ENCODE measurements at regions not wholly inside any gene's neighbourhood (a gene's known extent, or its start where the extent isn't known, plus 50 kb on each side); places are given as distances from the start of the nearest gene placed in this dataset.
"Not testable (repeated sequence)": the region's sequence is repeated elsewhere in the genome, so short reads cannot be mapped to it uniquely, and the experiment has no call there.

GRCh38 chr5:112534067-112534583 is 115.0 kb upstream of the EPB41L4A start:
- no peak for DNase-seq

- no peak for DNase-seq
Measured at GRCh38 chr5:112534611-112535255, 115.7 kb upstream of the EPB41L4A start.

GRCh38 chr5:112535356-112535755 is 116.3 kb upstream of the EPB41L4A start:
- no peak for DNase-seq

- DNase-seq = not testable (repeated sequence)
Measured at GRCh38 chr5:112544558-112544957, 125.5 kb upstream of the EPB41L4A start.

GRCh38 chr5:112546946-112547592 is 128.0 kb upstream of the EPB41L4A start:
- no peak for DNase-seq

GRCh38 chr5:112548246-112548881 is 129.3 kb upstream of the EPB41L4A start:
- no peak for DNase-seq

GRCh38 chr5:112549127-112549526 is 130.1 kb upstream of the EPB41L4A start:
- DNase-seq = no peak

GRCh38 chr5:112549605-112550166 is 130.6 kb upstream of the EPB41L4A start:
- no peak for DNase-seq

- DNase-seq = peak; percentile 69
Measured at GRCh38 chr5:112551419-112552032, 132.4 kb upstream of the EPB41L4A start.

GRCh38 chr5:112552216-112552615 is 133.1 kb upstream of the EPB41L4A start:
- DNase-seq = no peak

GRCh38 chr5:112552791-112553190 is 133.7 kb upstream of the EPB41L4A start:
- DNase-seq = no peak

- no peak for DNase-seq
Measured at GRCh38 chr5:112554101-112554977, 135.3 kb upstream of the EPB41L4A start.

- DNase-seq = no peak
Measured at GRCh38 chr5:112555197-112555596, 136.1 kb upstream of the EPB41L4A start.

GRCh38 chr5:112555691-112556090 is 136.6 kb upstream of the EPB41L4A start:
- DNase-seq = no peak

GRCh38 chr5:112559501-112559900 is 140.4 kb upstream of the EPB41L4A start:
- DNase-seq = not testable (repeated sequence)

GRCh38 chr5:112560371-112560770 is 141.3 kb upstream of the EPB41L4A start:
- DNase-seq = no peak

- DNase-seq = no peak
Measured at GRCh38 chr5:112563169-112563826, 144.2 kb upstream of the EPB41L4A start.

GRCh38 chr5:112566251-112566650 is 147.2 kb upstream of the EPB41L4A start:
- DNase-seq = no peak

- DNase-seq = no peak
Measured at GRCh38 chr5:112569596-112569995, 150.5 kb upstream of the EPB41L4A start.

GRCh38 chr5:112570708-112571444 is 151.8 kb upstream of the EPB41L4A start:
- no peak for DNase-seq

GRCh38 chr5:112573441-112573840 is 154.4 kb upstream of the EPB41L4A start:
- no peak for DNase-seq
